AG04449 (cell line): ENCODE measurements at regions not wholly inside any gene's neighbourhood (a gene's known extent, or its start where the extent isn't known, plus 50 kb on each side); places are given as distances from the start of the nearest gene placed in this dataset.

ENCODE experiments used
- CTCF ChIA-PET: fragments of 350-600 bp; formaldehyde crosslinking; extraction: SDS; loops from one replicate; lab custom pipeline; 2021; ENCODE audit warnings: antibody characterized with exemption; lab: Yijun Ruan, JAX
- POLR2A ChIA-PET: fragments of 400-600, 350-600 bp; formaldehyde crosslinking; extraction: SDS; loops from one replicate; lab custom pipeline; 2020; ENCODE audit warnings: antibody characterized with exemption, inconsistent platforms; lab: Yijun Ruan, JAX
- DNase-seq: peaks from one replicate; pipeline ENCODE4 v3.0.0-alpha.2; 2010; ENCODE audit warnings: low read depth, low spot score
- H3K4me3 ChIP-seq: 2 replicates; pipeline ENCODE4 v1.5.1; 2011; ENCODE audit warnings: low read depth, mild to moderate bottlenecking, control low read depth, low read length
- TF ChIP-seq, protein P1 (sequence below): IDR thresholded peaks from one replicate; pipeline ENCODE4 v1.5.1; 2011; ENCODE audit warnings: mild to moderate bottlenecking, moderate library complexity, low read length, control low read depth, inconsistent platforms; ENCODE audit not compliant: insufficient read depth; ENCODE audit errors: missing control alignments

DNA sequence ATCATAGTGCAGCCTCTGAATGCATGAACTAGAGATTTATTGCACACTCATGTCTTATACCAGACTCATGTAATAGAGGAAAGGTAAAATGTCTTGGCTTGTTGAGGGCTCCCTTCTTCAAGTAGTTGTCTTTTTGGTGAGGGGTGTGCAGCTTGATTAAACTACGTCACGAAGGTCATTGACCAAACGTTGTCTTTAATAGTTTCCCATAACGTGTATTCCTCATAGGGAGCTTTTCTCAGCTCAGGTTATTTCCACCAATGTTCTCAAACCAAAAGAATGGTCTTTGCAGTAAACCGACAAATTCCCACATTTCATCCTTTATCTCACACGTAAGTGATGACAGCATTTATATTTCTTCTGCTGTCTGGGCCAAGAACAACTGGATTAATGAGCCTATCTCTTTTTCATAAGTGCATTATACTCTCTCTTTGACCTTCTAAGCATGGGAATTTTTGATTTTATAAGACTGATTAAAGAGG is 547.7 kb upstream of the ZEB2 start:
- ChIA-PET CTCF (interaction anchor here (1.1 kb wide), 1 partner anchor 9 kb away, joined by 3 read pairs; no protein-coding TSS in a partner anchor), POLR2A (no interaction called here)
- TF ChIP-seq, protein P1, sequence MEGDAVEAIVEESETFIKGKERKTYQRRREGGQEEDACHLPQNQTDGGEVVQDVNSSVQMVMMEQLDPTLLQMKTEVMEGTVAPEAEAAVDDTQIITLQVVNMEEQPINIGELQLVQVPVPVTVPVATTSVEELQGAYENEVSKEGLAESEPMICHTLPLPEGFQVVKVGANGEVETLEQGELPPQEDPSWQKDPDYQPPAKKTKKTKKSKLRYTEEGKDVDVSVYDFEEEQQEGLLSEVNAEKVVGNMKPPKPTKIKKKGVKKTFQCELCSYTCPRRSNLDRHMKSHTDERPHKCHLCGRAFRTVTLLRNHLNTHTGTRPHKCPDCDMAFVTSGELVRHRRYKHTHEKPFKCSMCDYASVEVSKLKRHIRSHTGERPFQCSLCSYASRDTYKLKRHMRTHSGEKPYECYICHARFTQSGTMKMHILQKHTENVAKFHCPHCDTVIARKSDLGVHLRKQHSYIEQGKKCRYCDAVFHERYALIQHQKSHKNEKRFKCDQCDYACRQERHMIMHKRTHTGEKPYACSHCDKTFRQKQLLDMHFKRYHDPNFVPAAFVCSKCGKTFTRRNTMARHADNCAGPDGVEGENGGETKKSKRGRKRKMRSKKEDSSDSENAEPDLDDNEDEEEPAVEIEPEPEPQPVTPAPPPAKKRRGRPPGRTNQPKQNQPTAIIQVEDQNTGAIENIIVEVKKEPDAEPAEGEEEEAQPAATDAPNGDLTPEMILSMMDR, result no peak
- H3K4me3 ChIP-seq, result no peak overlapping the region
- no peak for DNase-seq

DNA sequence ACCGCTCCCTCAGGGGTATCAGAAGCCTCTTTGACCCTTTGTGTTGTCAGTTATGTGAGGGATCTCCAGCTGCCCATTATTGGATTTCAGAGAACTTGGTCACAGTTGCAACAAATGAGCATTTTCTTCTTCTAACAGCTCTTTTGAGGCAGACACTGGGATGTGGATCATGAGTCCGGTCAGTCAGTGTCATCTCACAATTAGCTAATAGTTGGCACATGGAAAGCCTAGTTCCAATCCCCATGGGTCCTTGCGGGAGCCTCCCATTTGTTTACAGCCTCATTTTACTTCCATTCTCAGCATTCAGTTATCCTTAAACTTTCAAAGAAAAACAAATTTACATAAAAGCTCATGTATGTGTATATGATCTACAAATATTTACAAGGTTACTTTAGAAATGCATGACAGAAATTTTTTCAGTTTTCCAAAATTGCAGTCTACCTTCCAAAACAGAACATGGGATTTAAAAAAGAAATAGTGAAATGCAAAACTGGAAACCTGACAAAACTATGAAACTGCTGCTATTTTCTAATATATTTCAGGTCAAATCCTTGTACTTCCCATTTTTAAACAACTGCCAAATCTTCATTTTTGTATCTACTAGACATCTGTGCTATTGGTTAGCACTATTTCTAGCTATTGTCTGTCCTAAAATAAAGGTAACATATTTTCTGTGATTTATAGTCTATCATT is 547.1 kb upstream of the ZEB2 start:
- no peak overlapping the region for H3K4me3 ChIP-seq
- TF ChIP-seq, protein P1, result no peak
- ChIA-PET CTCF (interaction anchor here (1.1 to 1.7 kb wide), 2 partner anchors 10 to 23 kb away, joined by 3 to 4 read pairs; no protein-coding TSS in a partner anchor), POLR2A (no interaction called here)
- DNase-seq, result no peak

DNA sequence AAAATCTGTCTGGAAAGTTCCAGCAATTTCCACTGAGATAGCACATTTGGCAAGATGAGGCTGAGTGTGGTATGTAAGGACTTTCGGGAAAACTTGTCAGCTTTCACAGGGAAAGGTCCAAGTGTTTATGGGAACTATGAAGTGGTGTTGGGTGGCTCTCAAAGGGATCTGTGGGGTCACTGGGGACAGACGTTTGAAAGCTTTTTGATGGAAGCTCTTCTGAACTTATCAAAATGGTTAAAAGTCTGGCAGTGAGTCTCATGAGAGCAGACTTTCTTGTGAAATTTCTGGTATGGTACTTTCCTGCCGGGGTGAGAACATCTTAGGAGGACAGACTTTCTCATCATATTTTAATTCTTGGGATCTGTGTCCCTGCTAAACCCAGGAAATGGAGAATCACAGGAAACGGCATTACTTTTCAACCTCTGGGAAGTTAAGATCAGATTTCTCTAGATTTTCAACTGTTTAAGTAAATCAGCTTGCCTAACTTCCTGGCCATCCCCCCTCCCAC is 546.3 kb upstream of the ZEB2 start:
- TF ChIP-seq, protein P1, result no peak
- no peak for DNase-seq
- no peak overlapping the region for H3K4me3 ChIP-seq
- ChIA-PET POLR2A (no interaction called here), CTCF (interaction anchor here (0.7 to 1.7 kb wide), 2 partner anchors 22 to 617 kb away, joined by 4 read pairs; no protein-coding TSS in a partner anchor)

DNA sequence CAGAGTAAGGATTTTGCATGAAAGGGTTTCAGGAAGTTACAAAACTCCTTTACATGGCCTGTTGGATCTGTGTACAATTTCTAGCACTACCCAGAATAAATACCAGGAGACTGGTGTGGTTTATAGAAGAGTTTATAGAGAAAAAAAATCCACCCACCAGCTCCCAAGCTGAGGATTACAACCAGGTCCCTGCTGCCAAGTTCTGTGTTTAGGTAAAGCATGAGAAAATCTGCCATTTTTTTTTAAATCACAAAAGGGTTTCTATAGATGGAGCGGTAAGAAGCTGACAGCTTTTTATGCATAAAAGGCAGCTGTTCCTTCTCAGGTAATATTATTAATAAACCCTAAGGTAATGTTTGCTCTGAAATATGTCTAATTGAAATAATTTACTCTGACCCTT is 545.4 kb upstream of the ZEB2 start:
- no peak for DNase-seq
- TF ChIP-seq, protein P1, result no peak
- POLR2A ChIA-PET, result no interaction called here
- no peak overlapping the region for H3K4me3 ChIP-seq
- CTCF ChIA-PET, result interaction anchor here (0.7 to 1.7 kb wide), 2 partner anchors 21 to 616 kb away, joined by 4 read pairs; no protein-coding TSS in a partner anchor

- no peak overlapping the region for H3K4me3 ChIP-seq
- POLR2A ChIA-PET, result no interaction called here
- CTCF ChIA-PET, result no interaction called here
- no peak for DNase-seq
- TF ChIP-seq, protein P1, result no peak
These were observed 544.6 kb upstream of the ZEB2 start for GRCh38 chr2:145064511-145064910.

DNA sequence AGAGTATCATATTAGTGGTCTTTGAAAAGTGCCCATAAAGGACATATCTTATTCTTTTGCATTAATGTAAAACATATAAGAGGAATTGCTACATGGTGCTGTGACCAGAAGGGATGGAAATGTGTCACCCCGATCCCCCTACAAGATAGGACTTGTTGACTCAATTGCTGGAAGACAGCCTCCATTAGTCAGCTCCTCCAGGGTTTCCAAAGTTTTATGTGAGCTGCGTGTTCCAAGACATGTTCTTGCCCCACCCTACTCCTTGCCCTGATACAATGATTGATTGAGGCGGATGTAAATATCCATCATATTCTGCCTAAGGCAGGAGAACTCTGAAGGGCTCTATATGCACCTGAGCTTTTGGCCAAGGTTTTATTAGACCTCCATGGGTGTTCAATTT is 541.0 kb upstream of the ZEB2 start:
- H3K4me3 ChIP-seq, result no peak overlapping the region
- no peak for DNase-seq
- CTCF ChIA-PET, result interaction anchor here (1.0 kb wide), 1 partner anchor 15 kb away, joined by 3 read pairs; no protein-coding TSS in a partner anchor
- TF ChIP-seq, protein P1, result no peak
- POLR2A ChIA-PET, result no interaction called here
